C4-2B (cell line): ENCODE measurements at regions not wholly inside any gene's neighbourhood (a gene's known extent, or its start where the extent isn't known, plus 50 kb on each side); places are given as distances from the start of the nearest gene placed in this dataset.

Source experiments
- CTCF ChIP-seq: fragments of 450-650 bp; conservative IDR thresholded peaks from 2 replicates; pipeline ENCODE4 v1.5.1; 2017; ENCODE audit warnings: mild to moderate bottlenecking
- ZFX ChIP-seq: fragments of 450-650 bp; IDR thresholded peaks from 2 replicates; pipeline ENCODE4 v1.6.1; 2017

DNA sequence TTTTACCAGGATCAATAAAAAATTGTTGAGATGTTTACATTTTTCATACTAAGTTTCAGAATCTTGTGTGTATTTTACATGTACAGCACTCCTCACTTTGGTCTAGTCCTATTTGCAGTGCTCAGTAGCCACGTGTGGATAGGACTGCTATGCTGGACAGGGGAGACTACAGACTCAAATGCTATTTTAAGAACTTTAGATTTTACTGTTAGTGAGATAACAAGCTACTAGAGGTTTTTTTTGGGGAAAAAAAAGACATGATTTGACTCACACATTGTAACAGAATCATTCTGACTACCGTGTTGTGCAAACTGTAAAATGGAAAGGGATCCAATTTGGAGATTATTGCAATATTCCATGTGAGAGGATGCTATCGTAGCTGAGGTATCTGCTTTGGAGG, 418.9 kb upstream of the PRMT6 start:
- no peak for TF ChIP-seq CTCF
- TF ChIP-seq ZFX = no peak
